ENCODE measurements at regions not wholly inside any gene's neighbourhood (a gene's known extent, or its start where the extent isn't known, plus 50 kb on each side); places are given as distances from the start of the nearest gene placed in this dataset.
"Not testable (repeated sequence)": the region's sequence is repeated elsewhere in the genome, so short reads cannot be mapped to it uniquely, and the experiment has no call there.

DNA sequence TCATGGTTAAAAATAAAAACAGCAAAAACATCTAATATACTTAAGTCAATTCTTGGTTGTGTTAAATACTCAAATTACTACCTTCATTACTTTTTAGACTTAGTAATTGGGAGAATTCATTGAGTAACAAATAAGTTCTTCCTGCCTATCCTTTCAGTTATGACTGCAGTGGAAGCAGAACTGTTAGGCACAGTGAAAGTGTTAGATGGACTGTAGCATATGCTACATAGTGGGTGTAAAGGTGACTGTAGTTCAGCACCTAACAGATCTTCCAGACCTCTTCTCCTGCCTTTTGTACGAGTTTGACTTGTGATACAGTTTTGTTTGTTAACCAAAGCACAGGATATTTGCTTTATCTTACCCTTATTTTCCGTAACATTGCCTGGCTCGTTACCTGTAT is 143.4 kb downstream of the KDM5D start:
- POLR2A ChIA-PET = no interaction called here

DNA sequence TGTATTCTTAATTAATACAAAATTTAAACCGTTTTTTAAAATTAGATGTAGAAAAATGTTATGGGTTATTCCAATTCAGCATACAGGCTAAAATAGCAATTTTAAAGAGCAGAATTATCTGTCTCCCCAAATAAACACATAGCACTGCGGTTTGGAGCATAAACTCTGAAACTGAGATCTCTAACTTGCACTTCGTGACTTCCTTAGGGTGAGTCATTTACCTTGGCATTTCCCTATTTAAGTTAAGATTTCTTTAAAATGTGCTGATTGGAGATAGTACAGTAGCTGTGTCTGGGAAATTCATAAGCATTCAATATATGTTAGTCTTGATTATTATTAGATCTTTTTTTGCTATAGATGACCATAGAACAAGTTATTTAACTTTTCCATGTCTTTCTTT is 143.8 kb downstream of the KDM5D start:
- H3K27me3 ChIP-seq (ENCODE audit: control insufficient read depth, insufficient read depth, low read length) = no peaks in the 10 kb centered on the region
- DNase-seq (ENCODE audit: low read depth, low spot score) = peak; percentile 18
- no peak overlapping the region for H3K4me3 ChIP-seq (ENCODE audit: low read depth, low read length)
- no peaks in the 10 kb centered on the region for H3K9me3 ChIP-seq (ENCODE audit: control insufficient read depth, insufficient read depth, low read length)
- H3K27ac ChIP-seq (ENCODE audit: low read depth, low read length) = no peak overlapping the region
- ChIA-PET POLR2A (no interaction called here), CTCF (no interaction called here)
- TF ChIP-seq, protein P1, sequence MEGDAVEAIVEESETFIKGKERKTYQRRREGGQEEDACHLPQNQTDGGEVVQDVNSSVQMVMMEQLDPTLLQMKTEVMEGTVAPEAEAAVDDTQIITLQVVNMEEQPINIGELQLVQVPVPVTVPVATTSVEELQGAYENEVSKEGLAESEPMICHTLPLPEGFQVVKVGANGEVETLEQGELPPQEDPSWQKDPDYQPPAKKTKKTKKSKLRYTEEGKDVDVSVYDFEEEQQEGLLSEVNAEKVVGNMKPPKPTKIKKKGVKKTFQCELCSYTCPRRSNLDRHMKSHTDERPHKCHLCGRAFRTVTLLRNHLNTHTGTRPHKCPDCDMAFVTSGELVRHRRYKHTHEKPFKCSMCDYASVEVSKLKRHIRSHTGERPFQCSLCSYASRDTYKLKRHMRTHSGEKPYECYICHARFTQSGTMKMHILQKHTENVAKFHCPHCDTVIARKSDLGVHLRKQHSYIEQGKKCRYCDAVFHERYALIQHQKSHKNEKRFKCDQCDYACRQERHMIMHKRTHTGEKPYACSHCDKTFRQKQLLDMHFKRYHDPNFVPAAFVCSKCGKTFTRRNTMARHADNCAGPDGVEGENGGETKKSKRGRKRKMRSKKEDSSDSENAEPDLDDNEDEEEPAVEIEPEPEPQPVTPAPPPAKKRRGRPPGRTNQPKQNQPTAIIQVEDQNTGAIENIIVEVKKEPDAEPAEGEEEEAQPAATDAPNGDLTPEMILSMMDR (IDR thresholded peaks at IDR 0.05; ENCODE audit: low read depth, low read length) = no peak

More for the DNA sequence above, 143.4 kb downstream of the KDM5D start:
- Histone ChIP-seq H3K27ac (ENCODE audit: low read depth, low read length) (no peak overlapping the region), H3K27me3 (ENCODE audit: control insufficient read depth, insufficient read depth, low read length) (no peaks in the 10 kb centered on the region), H3K9me3 (ENCODE audit: control insufficient read depth, insufficient read depth, low read length) (no peaks in the 10 kb centered on the region), H3K4me3 (ENCODE audit: low read depth, low read length) (no peak overlapping the region)
- no peak for DNase-seq (ENCODE audit: low read depth, low spot score)
- CTCF ChIA-PET = no interaction called here
- TF ChIP-seq, protein P1 (IDR thresholded peaks at IDR 0.05; ENCODE audit: low read depth, low read length) = no peak

DNA sequence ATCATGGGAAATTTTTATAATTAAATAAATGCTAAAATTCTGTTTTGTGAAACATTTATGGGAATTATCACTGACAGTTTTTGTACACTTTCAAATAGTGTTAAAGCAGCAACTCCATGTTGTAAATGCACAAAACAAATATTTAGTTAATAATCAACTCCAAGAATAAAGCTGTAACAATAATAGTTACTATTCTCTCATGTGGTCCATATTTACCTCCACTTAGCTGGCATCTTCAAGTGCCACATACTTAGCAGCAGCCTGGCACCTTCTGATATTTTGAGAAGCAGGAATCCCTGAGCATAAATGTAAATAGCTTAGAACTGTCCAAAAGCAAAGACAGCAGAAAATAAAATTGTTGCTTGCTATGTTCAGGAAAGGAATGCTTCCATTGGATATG is 154.3 kb downstream of the KDM5D start:
- POLR2A ChIA-PET = no interaction called here
- TF ChIP-seq, protein P1 (IDR thresholded peaks at IDR 0.05; ENCODE audit: low read depth, low read length) = no peak
- CTCF ChIA-PET = interaction anchor here (0.6 kb wide), 1 partner anchor 20 kb away, joined by 4 read pairs; no protein-coding TSS in a partner anchor

DNA sequence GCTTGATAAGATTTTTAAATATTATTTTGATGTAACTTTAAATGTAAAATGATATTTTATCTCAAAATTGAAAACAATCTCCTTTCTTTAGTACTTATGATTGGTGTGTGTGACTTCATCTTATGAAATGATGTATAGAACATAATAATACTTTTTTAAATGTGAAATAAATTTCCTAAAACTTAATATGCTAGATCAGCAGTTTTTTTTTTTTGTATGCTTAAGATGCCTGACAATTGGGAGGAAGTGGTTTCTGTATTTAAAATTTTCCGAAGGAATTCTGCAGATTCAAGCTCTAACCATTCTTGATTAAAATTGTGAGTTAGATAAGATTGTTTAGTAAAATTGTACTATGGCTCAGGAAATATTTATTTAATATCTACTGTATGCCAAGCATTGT is 154.9 kb downstream of the KDM5D start:
- POLR2A ChIA-PET = no interaction called here
- TF ChIP-seq, protein P1 (IDR thresholded peaks at IDR 0.05; ENCODE audit: low read depth, low read length) = no peak
- H3K27me3 ChIP-seq (ENCODE audit: control insufficient read depth, insufficient read depth, low read length) = no peaks in the 10 kb centered on the region
- CTCF ChIA-PET = interaction anchor here (0.6 kb wide), 1 partner anchor 19 kb away, joined by 4 read pairs; no protein-coding TSS in a partner anchor
- H3K4me3 ChIP-seq (ENCODE audit: low read depth, low read length) = no peak overlapping the region
- no peaks in the 10 kb centered on the region for H3K9me3 ChIP-seq (ENCODE audit: control insufficient read depth, insufficient read depth, low read length)
- H3K27ac ChIP-seq (ENCODE audit: low read depth, low read length) = no peak overlapping the region
- no peak for DNase-seq (ENCODE audit: low read depth, low spot score)

More for the DNA sequence above, 154.3 kb downstream of the KDM5D start:
- H3K27me3 ChIP-seq (ENCODE audit: control insufficient read depth, insufficient read depth, low read length) = no peaks in the 10 kb centered on the region
- H3K4me3 ChIP-seq (ENCODE audit: low read depth, low read length) = no peak overlapping the region
- DNase-seq (ENCODE audit: low read depth, low spot score) = no peak
- no peaks in the 10 kb centered on the region for H3K9me3 ChIP-seq (ENCODE audit: control insufficient read depth, insufficient read depth, low read length)
- no peak overlapping the region for H3K27ac ChIP-seq (ENCODE audit: low read depth, low read length)

DNA sequence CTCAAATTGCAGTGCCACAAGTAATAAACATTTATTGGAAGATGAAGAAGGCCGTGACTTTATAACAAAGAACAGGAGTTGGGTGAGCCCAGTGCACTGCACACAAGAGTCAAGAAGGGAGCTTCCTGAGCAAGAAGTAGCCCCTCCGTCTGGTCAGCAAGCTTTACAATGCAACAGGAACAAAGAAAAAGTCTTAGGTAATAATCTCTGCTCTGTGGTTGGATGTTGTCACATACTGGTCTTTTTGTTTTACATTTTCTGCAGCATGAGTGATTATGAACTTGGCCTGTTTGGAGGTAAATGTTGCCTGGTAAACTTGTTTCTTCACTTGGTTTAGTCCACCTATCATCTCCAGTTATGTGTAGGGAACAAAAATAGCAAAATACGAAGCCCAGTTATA is 157.2 kb downstream of the KDM5D start:
- Histone ChIP-seq H3K27ac (ENCODE audit: low read depth, low read length) (no peak overlapping the region), H3K9me3 (ENCODE audit: control insufficient read depth, insufficient read depth, low read length) (no peaks in the 10 kb centered on the region), H3K27me3 (ENCODE audit: control insufficient read depth, insufficient read depth, low read length) (no peaks in the 10 kb centered on the region), H3K4me3 (ENCODE audit: low read depth, low read length) (no peak overlapping the region)
- TF ChIP-seq, protein P1 (IDR thresholded peaks at IDR 0.05; ENCODE audit: low read depth, low read length) = no peak
- CTCF ChIA-PET = no interaction called here
- POLR2A ChIA-PET = no interaction called here
- no peak for DNase-seq (ENCODE audit: low read depth, low spot score)

DNA sequence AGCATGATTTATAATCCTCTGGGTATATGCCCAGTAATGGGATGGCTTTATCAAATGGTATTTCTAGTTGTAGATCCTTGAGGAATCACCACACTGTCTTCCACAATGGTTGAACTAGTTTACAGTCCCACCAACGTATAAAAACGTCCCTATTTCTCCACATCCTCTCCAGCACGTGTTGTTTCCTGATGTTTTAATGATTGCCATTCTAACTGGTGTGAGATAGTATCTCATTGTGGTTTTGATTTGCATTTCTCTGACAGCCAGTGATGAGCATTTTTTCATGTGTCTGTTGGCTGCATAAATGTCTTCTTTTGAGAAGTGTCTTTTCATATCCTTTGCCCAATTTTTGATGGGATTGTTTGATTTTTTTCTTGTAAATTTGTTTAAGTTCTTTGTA is 163.5 kb downstream of the KDM5D start:
- H3K27me3 ChIP-seq (ENCODE audit: control insufficient read depth, insufficient read depth, low read length); H3K4me3 ChIP-seq (ENCODE audit: low read depth, low read length); CTCF ChIA-PET; POLR2A ChIA-PET; H3K27ac ChIP-seq (ENCODE audit: low read depth, low read length); DNase-seq (ENCODE audit: low read depth, low spot score); H3K9me3 ChIP-seq (ENCODE audit: control insufficient read depth, insufficient read depth, low read length): not testable (repeated sequence)

All from AG04450 (cell line).